ENCODE measurements at regions not wholly inside any gene's neighbourhood (a gene's known extent, or its start where the extent isn't known, plus 50 kb on each side); places are given as distances from the start of the nearest gene placed in this dataset.

DNA sequence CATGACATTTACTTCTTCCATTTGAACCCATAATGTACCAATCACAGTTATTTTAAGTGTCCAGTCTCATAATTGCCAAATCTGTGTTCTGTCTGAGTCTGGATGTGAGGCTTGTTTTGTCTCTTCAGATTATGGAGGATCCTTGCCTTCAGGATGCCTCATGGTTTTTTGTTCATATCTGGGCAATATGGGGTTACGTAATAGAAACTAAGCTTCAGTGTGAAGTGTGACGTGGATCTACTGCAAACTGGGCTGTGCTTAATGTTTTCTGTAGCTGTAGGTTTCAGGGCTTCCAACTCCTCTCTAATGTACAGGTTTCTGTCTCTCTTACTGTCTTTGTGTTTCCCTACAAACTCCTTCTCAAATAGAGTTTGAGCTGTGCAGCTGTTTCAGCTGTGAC, 223.7 kb upstream of the ADARB2 start:
- H3K4me3 ChIP-seq: no peak overlapping the region
- no peaks in the 10 kb centered on the region for H3K4me1 ChIP-seq
- intact Hi-C loops (cut with DNase I): no loop called here
- H3K27ac ChIP-seq: no peak overlapping the region
- TF ChIP-seq, protein P1, sequence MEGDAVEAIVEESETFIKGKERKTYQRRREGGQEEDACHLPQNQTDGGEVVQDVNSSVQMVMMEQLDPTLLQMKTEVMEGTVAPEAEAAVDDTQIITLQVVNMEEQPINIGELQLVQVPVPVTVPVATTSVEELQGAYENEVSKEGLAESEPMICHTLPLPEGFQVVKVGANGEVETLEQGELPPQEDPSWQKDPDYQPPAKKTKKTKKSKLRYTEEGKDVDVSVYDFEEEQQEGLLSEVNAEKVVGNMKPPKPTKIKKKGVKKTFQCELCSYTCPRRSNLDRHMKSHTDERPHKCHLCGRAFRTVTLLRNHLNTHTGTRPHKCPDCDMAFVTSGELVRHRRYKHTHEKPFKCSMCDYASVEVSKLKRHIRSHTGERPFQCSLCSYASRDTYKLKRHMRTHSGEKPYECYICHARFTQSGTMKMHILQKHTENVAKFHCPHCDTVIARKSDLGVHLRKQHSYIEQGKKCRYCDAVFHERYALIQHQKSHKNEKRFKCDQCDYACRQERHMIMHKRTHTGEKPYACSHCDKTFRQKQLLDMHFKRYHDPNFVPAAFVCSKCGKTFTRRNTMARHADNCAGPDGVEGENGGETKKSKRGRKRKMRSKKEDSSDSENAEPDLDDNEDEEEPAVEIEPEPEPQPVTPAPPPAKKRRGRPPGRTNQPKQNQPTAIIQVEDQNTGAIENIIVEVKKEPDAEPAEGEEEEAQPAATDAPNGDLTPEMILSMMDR (IDR thresholded peaks at IDR 0.05): no peak
- DNase-seq (no peak), ATAC-seq (no peak)
- H3K36me3 ChIP-seq: no peaks in the 10 kb centered on the region
- 87 to 89% methylated on average over 2 of the region's 2 CpGs for WGBS, 2 donors
- H3K27me3 ChIP-seq: peaks cover 0 to 2% (median 0%) of the 10 kb centered on the region in 7 donors
- H3K9me3 ChIP-seq: no peaks in the 10 kb centered on the region

DNA sequence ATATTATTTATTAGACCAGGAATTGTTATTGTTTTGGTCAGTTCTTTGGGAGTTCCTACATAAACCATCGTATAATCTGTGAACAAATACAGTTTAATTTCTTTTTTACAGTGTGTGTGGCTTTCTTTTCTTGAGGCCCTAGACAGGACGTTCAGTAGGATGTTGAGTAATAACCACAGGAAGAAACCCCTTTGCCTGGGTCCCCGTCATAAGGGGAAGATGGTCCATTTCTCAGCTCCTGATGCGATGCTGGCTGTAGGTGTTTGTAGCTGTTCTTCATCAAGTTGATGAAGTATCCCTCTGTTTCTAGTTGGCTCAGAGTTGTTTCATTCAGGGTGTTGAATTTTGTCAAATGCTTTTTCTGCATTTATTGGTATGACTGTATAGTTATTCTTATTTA, 219.7 kb upstream of the ADARB2 start:
- Histone ChIP-seq H3K27me3 (no peaks in the 10 kb centered on the region), H3K27ac (no peak overlapping the region), H3K36me3 (no peaks in the 10 kb centered on the region), H3K4me3 (no peak overlapping the region), H3K4me1 (no peaks in the 10 kb centered on the region), H3K9me3 (peaks cover 0 to 3% (median 0%) of the 10 kb centered on the region in 11 donors)
- TF ChIP-seq, protein P1 (IDR thresholded peaks at IDR 0.05): no peak
- 64 to 73% methylated on average over 4 of the region's 4 CpGs for WGBS, 2 donors
- ATAC-seq (no peak), DNase-seq (no peak)
- intact Hi-C loops (cut with DNase I): no loop called here

DNA sequence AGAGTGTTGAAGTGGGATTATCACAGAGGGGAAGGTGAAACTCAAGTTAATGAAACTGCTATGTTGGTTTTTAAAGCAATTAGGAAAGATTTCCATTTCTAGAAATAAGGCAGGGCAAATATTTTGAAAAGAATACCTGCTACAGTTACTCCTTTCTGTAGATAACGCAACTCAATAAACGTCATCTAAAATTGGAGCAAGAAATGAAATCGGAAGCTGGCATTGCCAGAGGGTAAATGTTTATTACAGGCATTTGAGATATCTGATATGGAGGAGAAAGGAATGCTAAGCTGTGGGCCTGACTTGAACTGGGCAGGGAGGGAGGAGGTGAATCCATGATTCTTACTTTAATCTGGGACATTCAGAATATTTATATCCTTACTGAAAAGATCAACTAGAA, 217.0 kb upstream of the ADARB2 start:
- TF ChIP-seq, protein P1 (IDR thresholded peaks at IDR 0.05): no peak
- H3K27ac ChIP-seq: no peak overlapping the region
- no peaks in the 10 kb centered on the region for H3K27me3 ChIP-seq
- peaks cover 0 to 3% (median 0%) of the 10 kb centered on the region in 11 donors for H3K9me3 ChIP-seq
- no peak for ATAC-seq
- no peak overlapping the region for H3K4me3 ChIP-seq
- no peaks in the 10 kb centered on the region for H3K36me3 ChIP-seq
- 56 to 62% methylated on average over 3 of the region's 3 CpGs for WGBS, 2 donors
- H3K4me1 ChIP-seq: no peaks in the 10 kb centered on the region
- intact Hi-C loops (cut with DNase I): no loop called here
- DNase-seq: no peak

DNA sequence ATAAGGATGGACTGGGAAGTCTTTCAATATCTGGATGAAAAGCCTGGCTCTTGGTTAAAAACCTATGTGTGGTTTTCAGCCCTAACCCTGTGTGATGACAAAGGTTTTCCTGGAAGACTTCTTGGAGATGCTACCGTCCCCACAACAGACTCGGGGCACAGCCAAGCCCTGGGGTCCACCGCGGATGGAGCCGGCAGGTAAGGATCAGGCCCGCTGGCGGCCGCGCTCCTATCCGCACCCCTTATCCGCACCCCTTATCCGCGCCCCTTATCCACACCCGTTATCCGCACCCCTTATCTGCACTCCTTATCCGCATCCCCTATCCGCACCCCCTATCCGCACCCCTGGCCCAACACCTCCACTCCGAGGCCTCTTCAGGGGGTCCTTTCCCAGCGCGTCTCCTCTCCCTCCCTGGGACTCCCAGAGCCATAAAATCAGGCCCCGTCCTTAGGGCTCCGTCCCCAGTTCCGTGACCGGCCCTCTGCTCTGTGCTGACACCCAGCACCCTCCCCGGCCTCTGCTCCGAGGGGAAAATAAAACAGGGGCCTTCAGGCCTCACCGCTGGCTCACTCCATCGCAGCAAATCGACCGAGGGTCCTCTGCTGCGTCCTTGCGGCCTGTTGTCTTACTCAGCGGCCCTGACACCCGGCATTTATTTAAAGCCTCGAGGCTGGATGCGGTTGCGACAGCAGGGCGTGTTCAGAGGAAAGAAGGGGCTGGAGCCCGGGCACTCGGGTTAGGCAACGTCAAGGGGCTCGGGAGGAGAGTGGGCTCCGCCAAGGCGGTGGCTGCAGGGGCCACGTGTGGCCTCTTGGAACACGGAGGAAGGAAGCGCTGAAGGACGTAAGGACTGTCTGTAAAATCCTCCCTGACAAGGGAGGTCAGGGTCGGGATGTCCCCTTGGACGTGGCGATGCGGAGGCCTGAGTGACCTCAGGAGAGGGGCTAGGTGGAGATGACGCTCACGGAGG, 215.1 kb upstream of the ADARB2 start:
- H3K4me3 ChIP-seq: no peak overlapping the region
- no peak for ATAC-seq
- WGBS, 2 donors: 92% methylated on average over 55 of the region's 55 CpGs

More for the DNA sequence above, 215.1 kb upstream of the ADARB2 start:
- TF ChIP-seq, protein P1 (IDR thresholded peaks at IDR 0.05): no peak
- Histone ChIP-seq H3K36me3 (no peaks in the 10 kb centered on the region), H3K27me3 (no peaks in the 10 kb centered on the region), H3K27ac (no peak overlapping the region), H3K4me1 (no peaks in the 10 kb centered on the region), H3K9me3 (peaks cover 0 to 3% (median 0%) of the 10 kb centered on the region in 11 donors)
- intact Hi-C loops (cut with DNase I): no loop called here
- DNase-seq: no peak
